H9 (cell line): ENCODE measurements at regions not wholly inside any gene's neighbourhood (a gene's known extent, or its start where the extent isn't known, plus 50 kb on each side); places are given as distances from the start of the nearest gene placed in this dataset.

Experiments
- DNase-seq: peaks from one replicate; pipeline ENCODE4 v3.0.0-alpha.2; 2017
- H2AFZ ChIP-seq: one replicate; pipeline ENCODE4 v1.6.1; 2013; ENCODE audit warnings: mild to moderate bottlenecking, low read length, control low read depth, moderate library complexity
- H2AK5ac ChIP-seq: 2 replicates; pipeline ENCODE4 v1.6.1; 2013; ENCODE audit warnings: low read length, control low read depth, mixed read lengths; ENCODE audit not compliant: insufficient read length
- H2BK120ac ChIP-seq: one replicate; pipeline ENCODE4 v1.6.1; 2013; ENCODE audit warnings: low read depth, mild to moderate bottlenecking, low read length, control low read depth, inconsistent platforms; ENCODE audit not compliant: poor library complexity, severe bottlenecking
- H2BK12ac ChIP-seq: 2 replicates; pipeline ENCODE4 v1.6.1; 2013; ENCODE audit warnings: low read length, control low read depth, mixed read lengths, low read depth; ENCODE audit not compliant: insufficient read length
- H2BK15ac ChIP-seq: 2 replicates; pipeline ENCODE4 v1.6.1; 2013; ENCODE audit warnings: low read depth, low read length, control low read depth
- H2BK20ac ChIP-seq: one replicate; pipeline ENCODE4 v1.6.1; 2013; ENCODE audit warnings: low read depth, mild to moderate bottlenecking, low read length, control low read depth, inconsistent platforms; ENCODE audit not compliant: poor library complexity, severe bottlenecking
- H2BK5ac ChIP-seq: 2 replicates; pipeline ENCODE4 v1.6.1; 2013; ENCODE audit warnings: low read length, control low read depth, mixed read lengths; ENCODE audit not compliant: insufficient read length
- H3K14ac ChIP-seq: 2 replicates; pipeline ENCODE4 v1.6.1; 2013; ENCODE audit warnings: low read length, control low read depth; ENCODE audit not compliant: insufficient read depth
- H3K18ac ChIP-seq: 2 replicates; pipeline ENCODE4 v1.6.1; 2013; ENCODE audit warnings: low read depth, mild to moderate bottlenecking, mixed read lengths, low read length, control low read depth; ENCODE audit not compliant: insufficient read length
- H3K23ac ChIP-seq: 2 replicates; pipeline ENCODE4 v1.6.1; 2013; ENCODE audit warnings: low read length, control low read depth, mixed read lengths, low read depth; ENCODE audit not compliant: insufficient read length
- H3K23me2 ChIP-seq: 2 replicates; pipeline ENCODE4 v1.6.1; 2013; ENCODE audit warnings: low read depth, mild to moderate bottlenecking, mixed read lengths, low read length, control low read depth; ENCODE audit not compliant: insufficient read length, poor library complexity, severe bottlenecking
- H3K27ac ChIP-seq: 2 replicates; pipeline ENCODE4 v1.5.1; 2013; ENCODE audit warnings: low read length, control low read depth, mixed read lengths, low read depth; ENCODE audit not compliant: insufficient read length
- H3K27me3 ChIP-seq: 2 replicates; pipeline ENCODE4 v1.6.1; 2013; ENCODE audit warnings: low read length, control low read depth, inconsistent platforms; ENCODE audit not compliant: insufficient read depth
- H3K4ac ChIP-seq: 2 replicates; pipeline ENCODE4 v1.6.1; 2013; ENCODE audit warnings: low read depth, mild to moderate bottlenecking, control low read depth, inconsistent platforms, low read length, moderate library complexity
- H3K4me1 ChIP-seq: 2 replicates; pipeline ENCODE4 v1.6.1; 2013; ENCODE audit warnings: low read length, control low read depth, inconsistent platforms; ENCODE audit not compliant: insufficient read depth
- H3K4me2 ChIP-seq: 2 replicates; pipeline ENCODE4 v1.6.1; 2013; ENCODE audit warnings: low read length, control low read depth, mixed read lengths; ENCODE audit not compliant: insufficient read length, insufficient read depth
- H3K56ac ChIP-seq: 2 replicates; pipeline ENCODE4 v1.6.1; 2013; ENCODE audit warnings: low read depth, mild to moderate bottlenecking, mixed read lengths, low read length, control low read depth; ENCODE audit not compliant: insufficient read length
- H3K79me1 ChIP-seq: 2 replicates; pipeline ENCODE4 v1.6.1; 2013; ENCODE audit warnings: low read depth, mild to moderate bottlenecking, moderate library complexity, low read length, control low read depth, inconsistent platforms; ENCODE audit not compliant: insufficient read depth, poor library complexity, severe bottlenecking
- H3K79me2 ChIP-seq: 2 replicates; pipeline ENCODE4 v1.6.1; 2013; ENCODE audit warnings: low read length, control low read depth, inconsistent platforms; ENCODE audit not compliant: insufficient read depth
- H3K9ac ChIP-seq: 2 replicates; pipeline ENCODE4 v1.6.1; 2013; ENCODE audit warnings: low read length, control low read depth, mixed read lengths; ENCODE audit not compliant: insufficient read length; ENCODE audit errors: extremely low read depth
- H3K9me3 ChIP-seq: one replicate; pipeline ENCODE4 v1.6.1; 2013; ENCODE audit warnings: low read depth, low read length, inconsistent platforms; ENCODE audit not compliant: control insufficient read depth
- H3T11ph ChIP-seq: one replicate; pipeline ENCODE4 v1.6.1; 2013; ENCODE audit warnings: mild to moderate bottlenecking, low read length, control low read depth, inconsistent platforms
- H4K20me1 ChIP-seq: one replicate; pipeline ENCODE4 v1.6.1; 2013; ENCODE audit not compliant: control insufficient read depth, insufficient read length, insufficient read depth
- H4K5ac ChIP-seq: 2 replicates; pipeline ENCODE4 v1.6.1; 2013; ENCODE audit warnings: low read depth, mild to moderate bottlenecking, mixed read lengths, low read length, control low read depth; ENCODE audit not compliant: insufficient read length
- H4K8ac ChIP-seq: replicated peaks from 2 replicates; pipeline ENCODE4 v1.6.1; 2013; ENCODE audit warnings: low read length, control low read depth, mixed read lengths, low read depth; ENCODE audit not compliant: insufficient read length
- H4K91ac ChIP-seq: 2 replicates; pipeline ENCODE4 v1.6.1; 2013; ENCODE audit warnings: low read depth, mild to moderate bottlenecking, moderate library complexity, mixed read lengths, low read length, control low read depth; ENCODE audit not compliant: insufficient read length
- H3K27ac Mint-ChIP-seq, 3 experiments: 2 replicates in 2 of 3; 3 replicates in 1 of 3; pipeline ENCODE4 v1.8.0; 2020 to 2021; ENCODE audit warnings: mixed read lengths in 3 of 3, mild to moderate bottlenecking in 1 of 3, moderate library complexity in 1 of 3
- H3K27me3 Mint-ChIP-seq: 2 replicates; pipeline ENCODE4 v1.8.0; 2021; ENCODE audit warnings: low read depth, mild to moderate bottlenecking, moderate library complexity, mixed read lengths
- H3K36me3 Mint-ChIP-seq, 3 experiments: 2 replicates in 2 of 3; 3 replicates in 1 of 3; pipeline ENCODE4 v1.8.0; 2020 to 2021; ENCODE audit warnings: low read depth in 3 of 3, mixed read lengths in 3 of 3; ENCODE audit not compliant: insufficient read depth in 1 of 3
- H3K4me1 Mint-ChIP-seq, 2 experiments: 2 replicates each; pipeline ENCODE4 v1.8.0; 2020; ENCODE audit warnings: mixed read lengths in 2 of 2
- H3K4me3 Mint-ChIP-seq, 2 experiments: 2 replicates in 1 of 2; 3 replicates in 1 of 2; pipeline ENCODE4 v1.8.0; 2020 to 2021; ENCODE audit warnings: mild to moderate bottlenecking in 2 of 2, mixed read lengths in 2 of 2, moderate library complexity in 1 of 2
- H3K9me3 Mint-ChIP-seq, 2 experiments: 2 replicates in 1 of 2; 3 replicates in 1 of 2; pipeline ENCODE4 v1.8.0; 2020; ENCODE audit warnings: mild to moderate bottlenecking in 2 of 2, mixed read lengths in 2 of 2, moderate library complexity in 1 of 2
- WGBS: extraction: QIAGEN DNeasy Blood & Tissue Kit; methylation state at CpG from one replicate; pipeline ENCODE4 v1.1.7; 2013; ENCODE audit warnings: missing lambda C conversion rate, low lambda C conversion rate, mixed read lengths; ENCODE audit not compliant: insufficient read length; ENCODE audit errors: extremely low coverage; 5-methylcytosine and 5-hydroxymethylcytosine counted together
- TF ChIP-seq, protein P1 (sequence below): fragments of 200-600 bp; sonication (generic); conservative IDR thresholded peaks from 3 replicates; pipeline ENCODE4 v1.8.0; 2021; ENCODE audit warnings: antibody characterized with exemption, mild to moderate bottlenecking

DNA sequence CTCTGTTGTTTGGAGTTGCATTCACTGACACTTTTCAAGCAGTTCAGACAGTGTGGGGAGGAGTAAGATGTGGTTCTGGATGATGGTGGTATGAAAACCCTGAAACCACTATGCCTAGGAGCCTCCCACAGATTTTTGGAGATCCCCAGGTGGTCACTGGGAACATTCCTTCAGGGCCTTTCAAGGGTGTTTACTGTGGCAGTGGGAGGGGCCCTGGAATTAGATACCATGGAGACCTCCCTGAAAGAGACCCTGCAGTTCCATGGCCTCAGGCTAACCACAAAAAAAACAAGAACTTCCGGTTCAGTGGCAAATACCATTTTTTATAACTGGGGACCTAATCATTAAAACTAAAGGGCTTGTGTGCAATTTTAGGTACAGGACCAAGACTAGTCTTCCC lies 79.9 kb downstream of the TMEM100 start:
- Histone ChIP-seq H2BK5ac (no peak overlapping the region), H3K4me1 (no peaks in the 10 kb centered on the region), H2AK5ac (no peak overlapping the region), H3K27ac (no peak overlapping the region), H3K4me2 (no peak overlapping the region), H3K18ac (no peak overlapping the region), H3K4ac (no peak overlapping the region), H3K79me2 (no peaks in the 10 kb centered on the region), H3K14ac (no peak overlapping the region), H2AFZ (no peak overlapping the region), H3K23me2 (no peaks in the 10 kb centered on the region), H4K91ac (no peak overlapping the region), H4K20me1 (no peaks in the 10 kb centered on the region), H3K23ac (no peak overlapping the region), H2BK120ac (no peak overlapping the region), H4K8ac (no peak overlapping the region), H3K9ac (no peak overlapping the region), H2BK12ac (no peak overlapping the region), H2BK15ac (no peak overlapping the region), H3K9me3 (no peaks in the 10 kb centered on the region), H3K27me3 (no peaks in the 10 kb centered on the region), H2BK20ac (no peak overlapping the region), H3T11ph (no peak overlapping the region), H3K56ac (no peak overlapping the region), H4K5ac (no peak overlapping the region), H3K79me1 (no peaks in the 10 kb centered on the region)
- Mint-ChIP-seq H3K27me3 (no peaks in the 10 kb centered on the region), H3K36me3 (no peaks in the 10 kb centered on the region; a peak in 1 of 7 replicates), H3K27ac (peak overlapping the region in 1 of 3 experiments; percentile 65; a peak in 1 of 7 replicates), H3K9me3 (no peaks in the 10 kb centered on the region), H3K4me3 (no peak overlapping the region), H3K4me1 (peaks cover 13 to 19% of the 10 kb centered on the region in 2 experiments)
- TF ChIP-seq, protein P1, sequence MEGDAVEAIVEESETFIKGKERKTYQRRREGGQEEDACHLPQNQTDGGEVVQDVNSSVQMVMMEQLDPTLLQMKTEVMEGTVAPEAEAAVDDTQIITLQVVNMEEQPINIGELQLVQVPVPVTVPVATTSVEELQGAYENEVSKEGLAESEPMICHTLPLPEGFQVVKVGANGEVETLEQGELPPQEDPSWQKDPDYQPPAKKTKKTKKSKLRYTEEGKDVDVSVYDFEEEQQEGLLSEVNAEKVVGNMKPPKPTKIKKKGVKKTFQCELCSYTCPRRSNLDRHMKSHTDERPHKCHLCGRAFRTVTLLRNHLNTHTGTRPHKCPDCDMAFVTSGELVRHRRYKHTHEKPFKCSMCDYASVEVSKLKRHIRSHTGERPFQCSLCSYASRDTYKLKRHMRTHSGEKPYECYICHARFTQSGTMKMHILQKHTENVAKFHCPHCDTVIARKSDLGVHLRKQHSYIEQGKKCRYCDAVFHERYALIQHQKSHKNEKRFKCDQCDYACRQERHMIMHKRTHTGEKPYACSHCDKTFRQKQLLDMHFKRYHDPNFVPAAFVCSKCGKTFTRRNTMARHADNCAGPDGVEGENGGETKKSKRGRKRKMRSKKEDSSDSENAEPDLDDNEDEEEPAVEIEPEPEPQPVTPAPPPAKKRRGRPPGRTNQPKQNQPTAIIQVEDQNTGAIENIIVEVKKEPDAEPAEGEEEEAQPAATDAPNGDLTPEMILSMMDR = no peak
- DNase-seq = no peak
- WGBS = no CpG with 5 or more reads among the region's 1 CpG
